Calu3 (cell line): ENCODE measurements at regions not wholly inside any gene's neighbourhood (a gene's known extent, or its start where the extent isn't known, plus 50 kb on each side); places are given as distances from the start of the nearest gene placed in this dataset.
"Not testable (repeated sequence)": the region's sequence is repeated elsewhere in the genome, so short reads cannot be mapped to it uniquely, and the experiment has no call there.

Experiments used
- BruUV-seq: library from RNA; stranded (reverse); fragments of 400-500 nt; replicated peaks from 2 replicates; lab custom pipeline; 2021; lab: Mats Ljungman, UMichigan
- CTCF ChIA-PET: fragments of 300-600 bp; sonication (Branson Sonifier 250); formaldehyde crosslinking; loops from one replicate; lab custom pipeline; 2022; ENCODE audit warnings: antibody characterized with exemption; lab: Charles Lee
- DNase-seq: peaks from one replicate; pipeline ENCODE4 v3.0.0; 2022
- H3K27ac Mint-ChIP-seq: one replicate; pipeline ENCODE4 v1.8.0; 2022; ENCODE audit warnings: mixed read lengths; ENCODE audit not compliant: unreplicated experiment
- H3K27me3 Mint-ChIP-seq: one replicate; pipeline ENCODE4 v1.8.0; 2022; ENCODE audit warnings: mixed read lengths; ENCODE audit not compliant: unreplicated experiment
- H3K36me3 Mint-ChIP-seq: one replicate; pipeline ENCODE4 v1.8.0; 2022; ENCODE audit warnings: mild to moderate bottlenecking, moderate library complexity, mixed read lengths; ENCODE audit not compliant: insufficient read depth, unreplicated experiment
- H3K4me1 Mint-ChIP-seq: one replicate; pipeline ENCODE4 v1.8.0; 2022; ENCODE audit warnings: mild to moderate bottlenecking, low read depth, mixed read lengths; ENCODE audit not compliant: unreplicated experiment
- H3K4me3 Mint-ChIP-seq: one replicate; pipeline ENCODE4 v1.8.0; 2022; ENCODE audit warnings: mild to moderate bottlenecking, low read depth, moderate library complexity, mixed read lengths; ENCODE audit not compliant: unreplicated experiment
- H3K9me3 Mint-ChIP-seq: one replicate; pipeline ENCODE4 v1.8.0; 2022; ENCODE audit warnings: low read depth, mixed read lengths; ENCODE audit not compliant: unreplicated experiment
- intact Hi-C: fragments of 100-400 bp; cut with micrococcal nuclease; formaldehyde crosslinking; loops from one replicate; pipeline ENCODE4 v1.10.0; 2022; ENCODE audit not compliant: unreplicated experiment
- TF ChIP-seq, protein P1 (sequence below): fragments of 200-600 bp; IDR thresholded peaks from one replicate; pipeline ENCODE4 v1.8.0; 2022; ENCODE audit warnings: antibody characterized with exemption; ENCODE audit not compliant: unreplicated experiment

DNA sequence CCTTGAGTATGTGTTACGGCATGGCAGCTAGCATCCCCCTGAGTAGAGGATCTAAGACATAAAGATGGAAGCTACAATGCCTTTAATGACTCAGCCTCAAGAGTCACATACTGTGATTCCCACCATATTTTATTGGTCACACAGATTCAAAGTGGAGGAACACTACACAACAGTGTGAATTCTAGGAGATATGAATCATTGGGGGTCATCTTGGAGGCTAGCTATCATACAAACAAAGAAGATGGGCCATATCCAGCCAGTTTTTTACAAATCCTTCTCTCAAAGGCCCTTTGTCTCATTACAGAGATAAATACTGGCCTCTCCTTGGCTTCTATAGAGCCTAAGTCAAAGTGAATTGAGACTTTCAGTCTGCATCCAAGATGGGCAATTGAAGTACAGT, 177.0 kb downstream of the TBX15 start:
- TF ChIP-seq, protein P1, sequence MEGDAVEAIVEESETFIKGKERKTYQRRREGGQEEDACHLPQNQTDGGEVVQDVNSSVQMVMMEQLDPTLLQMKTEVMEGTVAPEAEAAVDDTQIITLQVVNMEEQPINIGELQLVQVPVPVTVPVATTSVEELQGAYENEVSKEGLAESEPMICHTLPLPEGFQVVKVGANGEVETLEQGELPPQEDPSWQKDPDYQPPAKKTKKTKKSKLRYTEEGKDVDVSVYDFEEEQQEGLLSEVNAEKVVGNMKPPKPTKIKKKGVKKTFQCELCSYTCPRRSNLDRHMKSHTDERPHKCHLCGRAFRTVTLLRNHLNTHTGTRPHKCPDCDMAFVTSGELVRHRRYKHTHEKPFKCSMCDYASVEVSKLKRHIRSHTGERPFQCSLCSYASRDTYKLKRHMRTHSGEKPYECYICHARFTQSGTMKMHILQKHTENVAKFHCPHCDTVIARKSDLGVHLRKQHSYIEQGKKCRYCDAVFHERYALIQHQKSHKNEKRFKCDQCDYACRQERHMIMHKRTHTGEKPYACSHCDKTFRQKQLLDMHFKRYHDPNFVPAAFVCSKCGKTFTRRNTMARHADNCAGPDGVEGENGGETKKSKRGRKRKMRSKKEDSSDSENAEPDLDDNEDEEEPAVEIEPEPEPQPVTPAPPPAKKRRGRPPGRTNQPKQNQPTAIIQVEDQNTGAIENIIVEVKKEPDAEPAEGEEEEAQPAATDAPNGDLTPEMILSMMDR = no peak
- H3K27ac Mint-ChIP-seq = no peak overlapping the region
- intact Hi-C loops = no loop called here
- BruUV-seq = no TSS peak
- DNase-seq = no peak
- H3K9me3 Mint-ChIP-seq = no peaks in the 10 kb centered on the region
- no peaks in the 10 kb centered on the region for H3K4me1 Mint-ChIP-seq
- H3K27me3 Mint-ChIP-seq = no peaks in the 10 kb centered on the region
- no peaks in the 10 kb centered on the region for H3K36me3 Mint-ChIP-seq
- CTCF ChIA-PET = no interaction called here
- no peak overlapping the region for H3K4me3 Mint-ChIP-seq

- Mint-ChIP-seq H3K27ac (no peak overlapping the region), H3K4me1 (no peaks in the 10 kb centered on the region), H3K4me3 (no peak overlapping the region), H3K27me3 (no peaks in the 10 kb centered on the region), H3K9me3 (no peaks in the 10 kb centered on the region), H3K36me3 (no peaks in the 10 kb centered on the region)
- no TSS peak for BruUV-seq
- CTCF ChIA-PET = no interaction called here
- intact Hi-C loops = no loop called here
- DNase-seq = no peak
- TF ChIP-seq, protein P1 = no peak
Observed at GRCh38 chr1:118809586-118809985, 178.6 kb downstream of the TBX15 start.

- DNase-seq, H3K27me3 Mint-ChIP-seq, H3K27ac Mint-ChIP-seq, H3K4me1 Mint-ChIP-seq, H3K36me3 Mint-ChIP-seq, BruUV-seq, H3K4me3 Mint-ChIP-seq, H3K9me3 Mint-ChIP-seq, CTCF ChIA-PET, intact Hi-C loops: not testable (repeated sequence)
Observed at GRCh38 chr1:118803128-118803527, 185.0 kb downstream of the TBX15 start.

GRCh38 chr1:118791094-118791691, 196.9 kb downstream of the TBX15 start:
- H3K27ac Mint-ChIP-seq = no peak overlapping the region
- BruUV-seq = no TSS peak
- H3K4me3 Mint-ChIP-seq = no peak overlapping the region
- TF ChIP-seq, protein P1 = no peak
- intact Hi-C loops = no loop called here
- CTCF ChIA-PET = no interaction called here
- DNase-seq = no peak
- peaks cover 2% of the 10 kb centered on the region for H3K9me3 Mint-ChIP-seq
- H3K4me1 Mint-ChIP-seq = no peaks in the 10 kb centered on the region
- no peaks in the 10 kb centered on the region for H3K36me3 Mint-ChIP-seq
- H3K27me3 Mint-ChIP-seq = no peaks in the 10 kb centered on the region

DNA sequence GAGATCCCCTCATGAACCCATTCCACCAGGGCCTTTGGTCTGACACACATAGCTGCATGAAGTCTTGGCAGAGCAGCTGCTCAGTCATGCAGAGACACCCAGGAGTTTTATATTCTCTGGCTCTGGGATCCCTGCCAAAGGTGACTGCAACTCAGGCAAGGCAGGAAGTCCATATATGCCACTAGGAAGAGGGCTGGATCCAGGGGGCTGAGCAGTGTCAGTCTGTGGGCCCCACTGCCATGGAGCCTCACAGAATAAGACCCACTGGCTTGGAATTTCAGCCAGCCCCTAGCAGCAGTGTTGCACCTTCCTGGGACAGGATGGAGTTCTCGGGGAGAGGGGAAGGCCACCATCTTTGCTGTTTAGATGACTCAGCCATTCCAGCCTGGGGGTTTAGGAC, 199.7 kb downstream of the TBX15 start:
- no TSS peak for BruUV-seq
- TF ChIP-seq, protein P1 = no peak
- CTCF ChIA-PET = no interaction called here
- no peaks in the 10 kb centered on the region for H3K27me3 Mint-ChIP-seq
- intact Hi-C loops = no loop called here
- no peaks in the 10 kb centered on the region for H3K36me3 Mint-ChIP-seq
- peak; percentile 2 for DNase-seq
- no peaks in the 10 kb centered on the region for H3K4me1 Mint-ChIP-seq
- H3K9me3 Mint-ChIP-seq = peaks cover 2% of the 10 kb centered on the region
- H3K27ac Mint-ChIP-seq = no peak overlapping the region
- no peak overlapping the region for H3K4me3 Mint-ChIP-seq
